Activated naive CD4-positive, alpha-beta T cell (primary cell): ENCODE measurements at regions not wholly inside any gene's neighbourhood (a gene's known extent, or its start where the extent isn't known, plus 50 kb on each side); places are given as distances from the start of the nearest gene placed in this dataset.
"Not testable (repeated sequence)": the region's sequence is repeated elsewhere in the genome, so short reads cannot be mapped to it uniquely, and the experiment has no call there.

Source experiments
- DNase-seq, 4 experiments: peaks; one replicate each; lab custom pipeline; 2025; lab: John Stamatoyannopoulos, UW

GRCh38 chr4:131638781-131639180 lies 1510.3 kb upstream of the PCDH10 start:
- no peak for DNase-seq

GRCh38 chr4:131644619-131645018 lies 1504.5 kb upstream of the PCDH10 start:
- DNase-seq = no peak

DNA sequence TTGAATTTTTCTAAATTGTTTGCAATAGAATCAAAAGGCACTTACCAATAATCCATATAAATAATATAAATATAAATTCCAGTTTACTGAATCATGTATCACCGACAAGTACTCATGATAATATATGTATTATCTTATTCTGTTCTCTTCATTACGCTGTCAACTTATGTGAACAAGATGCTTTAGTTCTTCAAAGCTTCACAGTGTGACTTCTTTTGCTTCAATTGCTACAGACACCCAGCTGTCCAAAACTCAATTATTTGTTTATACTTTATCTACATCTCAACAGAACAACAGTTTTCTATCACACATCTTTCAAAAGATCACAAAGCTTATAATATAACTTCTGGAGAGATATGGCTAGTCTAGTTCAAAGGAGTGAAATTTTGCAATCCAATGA lies 1499.9 kb upstream of the PCDH10 start:
- DNase-seq = no peak

DNA sequence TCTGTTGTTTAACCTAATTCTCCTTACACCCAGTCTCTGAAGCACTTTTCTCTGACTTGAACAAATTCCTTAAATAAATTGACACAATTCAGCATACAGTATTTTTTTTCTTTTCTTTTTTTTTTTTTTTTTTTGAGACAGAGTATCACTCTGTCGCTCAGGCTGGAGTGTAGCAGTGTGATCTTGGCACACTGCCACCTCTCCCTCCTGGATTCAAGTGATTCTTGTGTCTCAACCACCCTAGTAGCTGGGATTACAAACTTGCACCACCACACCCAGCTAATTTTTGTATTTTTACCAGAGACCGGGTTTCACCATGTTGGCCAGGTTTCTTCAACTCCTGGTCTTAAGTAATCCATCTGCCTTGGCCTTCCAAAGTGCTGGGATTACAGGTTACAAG lies 1498.1 kb upstream of the PCDH10 start:
- DNase-seq = no peak

- not testable (repeated sequence) for DNase-seq
Measured at GRCh38 chr4:131683314-131683713, 1465.8 kb upstream of the PCDH10 start.

GRCh38 chr4:131721883-131722282 lies 1427.2 kb upstream of the PCDH10 start:
- no peak for DNase-seq

DNA sequence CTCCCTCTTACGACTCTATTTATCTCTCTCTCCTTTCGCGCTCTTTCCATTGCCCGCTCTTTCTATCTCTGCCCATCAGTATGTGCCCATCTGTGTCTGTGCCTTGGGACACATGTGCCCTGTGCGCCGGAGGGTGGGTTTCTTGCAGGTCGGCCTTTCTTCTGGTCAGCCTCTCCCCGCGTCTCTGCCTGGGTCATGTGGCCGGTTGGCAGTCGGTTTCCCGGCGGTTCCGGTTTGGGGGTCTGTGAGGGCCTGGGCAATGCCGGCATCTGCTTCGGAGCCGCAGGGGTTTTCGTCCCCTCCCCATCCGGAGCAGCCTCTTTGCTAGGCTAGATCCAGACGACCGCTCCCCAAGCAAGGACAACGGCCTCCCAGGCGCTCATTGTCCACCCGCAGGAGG lies 1426.0 kb upstream of the PCDH10 start:
- DNase-seq = not testable (repeated sequence)

GRCh38 chr4:131724847-131725246 lies 1424.2 kb upstream of the PCDH10 start:
- DNase-seq = not testable (repeated sequence)

DNA sequence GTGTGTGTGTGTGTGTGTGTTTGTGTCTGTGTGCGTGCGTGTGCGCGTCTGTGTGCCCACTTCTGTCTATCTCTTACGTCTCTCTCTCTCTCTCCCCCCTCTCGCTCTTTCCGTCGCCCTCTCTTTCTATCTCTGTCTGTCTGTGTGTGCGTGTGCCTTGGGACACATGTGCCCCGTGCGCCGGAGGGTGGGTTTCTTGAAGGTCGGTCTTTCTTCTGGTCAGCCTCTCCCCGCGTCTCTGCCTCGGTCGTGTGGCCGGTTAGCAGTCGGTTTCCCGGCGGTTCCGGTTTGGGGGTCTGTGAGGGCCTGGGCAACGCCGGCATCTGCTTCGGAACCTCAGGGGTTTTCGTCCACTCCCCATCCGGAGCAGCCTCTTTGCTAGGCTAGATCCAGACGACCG lies 1423.6 kb upstream of the PCDH10 start:
- DNase-seq = not testable (repeated sequence)

DNA sequence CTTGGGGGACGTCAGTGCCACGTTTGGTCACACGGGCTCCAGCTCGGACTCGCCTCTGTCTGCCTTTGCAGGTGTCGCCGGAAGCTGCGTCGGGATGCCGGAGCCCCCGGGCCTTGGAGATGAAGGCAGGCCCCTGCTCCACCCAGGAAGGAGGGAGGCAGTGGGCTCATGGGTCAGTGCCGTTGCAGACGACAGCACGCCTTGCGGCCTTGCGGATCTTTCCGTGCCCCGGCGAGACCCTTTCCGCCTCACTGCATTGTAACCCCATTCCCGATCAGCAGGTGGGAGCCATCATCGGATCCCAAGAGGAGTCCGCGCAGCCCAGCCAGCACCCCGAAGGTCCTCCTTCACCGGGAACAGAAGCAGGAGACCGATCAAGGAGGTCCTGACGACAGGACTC lies 1422.2 kb upstream of the PCDH10 start:
- not testable (repeated sequence) for DNase-seq

DNA sequence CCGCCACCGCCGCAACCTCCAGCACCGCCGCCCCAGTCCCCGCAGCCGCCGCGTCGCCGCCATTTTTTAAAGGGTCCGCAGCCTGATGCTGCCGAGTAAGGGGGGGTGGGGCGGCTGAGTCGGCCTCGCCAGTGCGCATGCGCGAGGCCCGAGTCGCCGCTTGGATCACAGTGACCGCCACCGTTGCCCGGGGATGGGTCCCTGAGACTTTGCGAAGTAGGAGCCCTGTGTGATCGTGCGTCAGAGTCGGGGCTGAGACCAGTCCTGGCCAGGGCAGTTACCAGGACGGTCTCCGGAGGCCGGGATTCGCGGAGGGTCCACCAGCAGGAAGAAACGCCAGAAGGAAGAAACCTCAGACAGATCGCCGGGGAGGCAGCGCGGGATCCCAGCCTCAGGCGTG lies 1421.7 kb upstream of the PCDH10 start:
- DNase-seq = not testable (repeated sequence)

DNA sequence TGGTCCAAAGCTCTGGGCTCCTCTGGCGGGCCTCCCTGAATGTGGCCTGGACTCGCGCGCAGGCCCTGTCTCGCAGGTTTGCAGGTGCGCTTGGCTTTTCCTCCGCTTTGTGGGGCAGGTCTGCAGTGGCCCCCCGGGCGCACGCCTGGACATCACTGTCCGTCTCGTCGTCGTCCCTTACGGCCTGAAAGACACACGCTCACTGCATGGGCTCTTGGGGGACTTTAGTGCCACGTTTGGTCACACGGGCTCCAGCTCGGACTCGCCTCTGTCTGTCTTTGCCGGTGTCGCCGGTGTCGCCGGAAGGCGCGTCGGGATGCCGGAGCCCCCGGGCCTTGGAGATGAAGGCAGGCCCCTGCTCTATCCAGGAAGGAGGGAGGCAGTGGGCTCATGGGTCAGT lies 1419.9 kb upstream of the PCDH10 start:
- DNase-seq = not testable (repeated sequence)

- not testable (repeated sequence) for DNase-seq
Measured at GRCh38 chr4:131729716-131730398, 1419.2 kb upstream of the PCDH10 start.

- DNase-seq = not testable (repeated sequence)
Measured at GRCh38 chr4:131730574-131730973, 1418.5 kb upstream of the PCDH10 start.

GRCh38 chr4:131732034-131732630 lies 1417.0 kb upstream of the PCDH10 start:
- DNase-seq = not testable (repeated sequence)

DNA sequence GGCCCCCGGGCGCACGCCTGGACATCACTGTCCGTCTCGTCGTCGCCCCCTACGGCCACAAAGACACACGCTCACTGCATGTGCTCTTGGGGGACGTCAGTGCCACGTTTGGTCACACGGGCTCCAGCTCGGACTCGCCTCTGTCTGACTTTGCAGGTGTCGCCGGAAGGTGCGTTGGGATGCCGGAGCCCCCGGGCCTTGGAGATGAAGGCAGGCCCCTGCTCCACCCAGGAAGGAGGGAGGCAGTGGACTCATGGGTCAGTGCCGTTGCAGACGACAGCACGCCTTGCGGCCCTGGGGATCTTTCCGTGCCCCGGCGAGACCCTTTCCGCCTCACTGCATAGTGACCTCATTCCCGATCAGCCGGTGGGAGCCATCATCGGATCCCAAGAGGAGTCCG lies 1414.8 kb upstream of the PCDH10 start:
- not testable (repeated sequence) for DNase-seq

DNA sequence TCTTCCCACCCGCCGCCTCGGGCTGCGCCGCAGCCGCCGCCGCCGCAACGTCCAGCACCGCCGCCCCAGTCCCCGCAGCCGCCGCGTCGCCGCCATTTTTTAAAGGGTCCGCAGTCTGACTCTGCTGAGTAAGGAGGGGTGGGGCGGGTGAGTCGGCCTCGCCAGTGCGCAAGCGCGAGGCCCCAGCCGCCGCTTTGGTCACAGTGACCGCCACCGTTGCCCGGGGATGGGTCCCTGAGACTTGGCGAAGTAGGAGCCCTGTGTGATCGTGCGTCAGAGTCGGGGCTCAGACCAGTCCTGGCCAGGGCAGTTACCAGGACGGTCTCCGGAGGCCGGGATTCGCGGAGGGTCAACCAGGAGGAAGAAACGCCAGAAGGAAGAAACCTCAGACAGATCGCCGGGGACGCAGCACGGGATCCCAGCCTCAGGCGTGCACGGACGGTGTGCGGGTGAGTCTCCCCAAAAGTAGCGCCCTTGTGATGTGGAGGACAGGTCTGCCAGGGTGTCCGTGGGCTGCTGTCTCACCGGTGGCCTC lies 1414.2 kb upstream of the PCDH10 start:
- DNase-seq = not testable (repeated sequence)

DNA sequence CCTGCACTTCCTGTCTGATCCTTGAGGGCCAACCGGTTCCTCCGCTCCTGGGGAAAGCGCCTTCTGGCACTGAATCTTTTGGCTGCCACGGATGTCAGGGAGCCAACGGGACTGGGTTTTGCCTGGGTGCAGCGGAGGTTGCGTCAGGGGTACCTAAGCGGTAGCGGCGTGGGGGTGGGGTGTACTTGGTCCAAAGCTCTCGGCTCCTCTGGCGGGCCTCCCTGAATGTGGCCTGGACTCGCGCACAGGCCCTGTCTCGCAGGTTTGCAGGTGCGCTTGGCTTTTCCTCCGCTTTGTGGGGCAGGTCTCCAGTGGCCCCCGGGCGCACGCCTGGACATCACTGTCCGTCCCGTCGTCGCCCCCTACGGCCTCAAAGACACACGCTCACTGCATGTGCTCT lies 1410.1 kb upstream of the PCDH10 start:
- DNase-seq = not testable (repeated sequence)

- DNase-seq = not testable (repeated sequence)
Measured at GRCh38 chr4:131741836-131742235, 1407.3 kb upstream of the PCDH10 start.

- peak in 1 of 4 experiments; percentile 8 for DNase-seq
Measured at GRCh38 chr4:131742536-131743205, 1406.4 kb upstream of the PCDH10 start.

GRCh38 chr4:131743348-131743747 lies 1405.7 kb upstream of the PCDH10 start:
- not testable (repeated sequence) for DNase-seq

GRCh38 chr4:131747203-131747602 lies 1401.9 kb upstream of the PCDH10 start:
- not testable (repeated sequence) for DNase-seq

- DNase-seq = not testable (repeated sequence)
Measured at GRCh38 chr4:131749224-131749623, 1399.9 kb upstream of the PCDH10 start.
